Neural progenitor cell (in vitro differentiated cells): ENCODE measurements at regions not wholly inside any gene's neighbourhood (a gene's known extent, or its start where the extent isn't known, plus 50 kb on each side); places are given as distances from the start of the nearest gene placed in this dataset.
A peak's percentile ranks its signal among the peaks of the same experiment; 100 is the strongest.

Experiments used
- DNase-seq: peaks from one replicate; pipeline ENCODE4 v3.0.0-alpha.2; 2016; ENCODE audit warnings: low spot score
- H2AFZ ChIP-seq: fragments of 200-600 bp; sonication (generic); replicated peaks from 2 replicates; pipeline ENCODE4 v1.6.1; 2016; ENCODE audit warnings: antibody characterized with exemption
- H3F3A ChIP-seq: fragments of 200-600 bp; sonication (generic); 2 replicates; pipeline ENCODE4 v1.6.1; 2016; ENCODE audit warnings: antibody characterized with exemption, low read depth
- H3K27ac ChIP-seq: fragments of 200-600 bp; sonication (generic); 2 replicates; pipeline ENCODE4 v1.5.1; 2016; ENCODE audit warnings: mild to moderate bottlenecking
- H3K27me3 ChIP-seq: fragments of 200-600 bp; sonication (generic); 2 replicates; pipeline ENCODE4 v1.6.1; 2016; ENCODE audit warnings: mild to moderate bottlenecking, moderate library complexity
- H3K36me3 ChIP-seq: fragments of 200-600 bp; sonication (generic); 2 replicates; pipeline ENCODE4 v1.5.1; 2016
- H3K4me1 ChIP-seq: fragments of 200-600 bp; sonication (generic); 2 replicates; pipeline ENCODE4 v1.6.1; 2016; ENCODE audit warnings: mixed run types
- H3K4me2 ChIP-seq: fragments of 200-600 bp; sonication (generic); 2 replicates; pipeline ENCODE4 v1.6.1; 2016
- H3K4me3 ChIP-seq: fragments of 200-600 bp; sonication (generic); 2 replicates; pipeline ENCODE4 v1.5.1; 2016
- H3K79me2 ChIP-seq: fragments of 200-600 bp; sonication (generic); 2 replicates; pipeline ENCODE4 v1.6.1; 2016; ENCODE audit warnings: low read depth
- H3K9ac ChIP-seq: fragments of 200-600 bp; sonication (generic); 2 replicates; pipeline ENCODE4 v1.6.1; 2016
- H3K9me3 ChIP-seq: fragments of 200-600 bp; sonication (generic); 2 replicates; pipeline ENCODE4 v1.5.1; 2016; ENCODE audit warnings: low read depth
- H4K20me1 ChIP-seq: fragments of 200-600 bp; sonication (generic); 2 replicates; pipeline ENCODE4 v1.6.1; 2016; ENCODE audit warnings: low read depth
- H3K27ac Mint-ChIP-seq: 3 replicates; pipeline ENCODE4 v1.8.0; 2021; ENCODE audit warnings: mixed read lengths
- H3K27me3 Mint-ChIP-seq: 2 replicates; pipeline ENCODE4 v1.8.0; 2022; ENCODE audit warnings: low read depth, mild to moderate bottlenecking, inconsistent platforms, moderate library complexity, mixed read lengths; ENCODE audit not compliant: insufficient read depth
- H3K36me3 Mint-ChIP-seq: 3 replicates; pipeline ENCODE4 v1.8.0; 2021; ENCODE audit warnings: mixed read lengths
- H3K4me1 Mint-ChIP-seq: 3 replicates; pipeline ENCODE4 v1.8.0; 2021; ENCODE audit warnings: mixed read lengths
- H3K4me3 Mint-ChIP-seq: 3 replicates; pipeline ENCODE4 v1.8.0; 2021; ENCODE audit warnings: mild to moderate bottlenecking, moderate library complexity, mixed read lengths
- H3K9me3 Mint-ChIP-seq: 3 replicates; pipeline ENCODE4 v1.8.0; 2020; ENCODE audit warnings: mixed read lengths
- EZH2 ChIP-seq: fragments of 200-600 bp; sonication (generic); IDR thresholded peaks from 2 replicates; pipeline ENCODE4 v1.6.1; 2017; ENCODE audit warnings: antibody characterized with exemption, mild to moderate bottlenecking, moderate library complexity
- EZH2phosphoT487 ChIP-seq: fragments of 200-600 bp; sonication (generic); IDR thresholded peaks from 2 replicates; pipeline ENCODE4 v1.6.1; 2017; ENCODE audit warnings: antibody characterized with exemption
- TF ChIP-seq, protein P1 (sequence below): fragments of 200-600 bp; sonication (generic); IDR thresholded peaks from 2 replicates; pipeline ENCODE4 v1.5.1; 2017; ENCODE audit warnings: antibody characterized with exemption, mild to moderate bottlenecking

DNA sequence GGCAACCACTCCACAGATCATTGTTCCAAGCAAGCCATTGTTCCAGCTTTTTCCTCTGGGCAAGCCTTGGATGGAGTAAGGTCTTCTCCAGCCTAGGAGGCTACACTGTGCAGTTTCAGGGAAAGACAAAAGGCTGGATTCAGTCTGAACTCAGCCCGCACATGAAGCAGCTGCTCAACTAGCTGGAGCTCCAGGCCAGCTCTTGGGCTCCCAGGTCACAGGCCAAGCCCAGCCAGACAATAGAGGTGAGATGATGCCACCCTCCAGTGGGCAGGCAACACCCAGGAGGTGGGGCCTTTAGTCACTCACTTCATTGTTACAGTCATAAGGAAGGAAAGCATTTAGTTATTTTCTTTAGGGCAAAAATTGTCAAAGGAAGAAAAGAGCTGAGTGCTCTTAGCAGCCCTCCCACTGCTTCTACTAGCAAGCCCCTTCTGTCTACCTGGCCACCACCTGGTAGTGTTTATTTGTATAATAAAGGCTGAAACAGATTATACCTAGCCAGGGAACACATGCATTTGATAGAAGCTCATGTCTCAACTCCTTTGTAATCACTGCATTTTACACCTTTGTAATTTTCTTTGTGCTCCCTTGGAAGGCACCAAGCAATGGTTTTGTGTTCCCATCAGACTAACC is 253.4 kb downstream of the WDR11 start:
- H3K4me1 ChIP-seq, result peaks cover 12% of the 10 kb centered on the region
- no peak overlapping the region for H3K27ac ChIP-seq
- no peak overlapping the region for H3K9ac ChIP-seq
- Mint-ChIP-seq H3K4me1 (peaks cover 16% of the 10 kb centered on the region), H3K36me3 (no peaks in the 10 kb centered on the region), H3K27ac (no peak overlapping the region), H3K4me3 (no peak overlapping the region), H3K9me3 (peaks cover 10% of the 10 kb centered on the region), H3K27me3 (peaks cover 2% of the 10 kb centered on the region)
- DNase-seq, result peak; percentile 9
- no peaks in the 10 kb centered on the region for H3K9me3 ChIP-seq
- no peaks in the 10 kb centered on the region for H3K27me3 ChIP-seq
- no peaks in the 10 kb centered on the region for H4K20me1 ChIP-seq
- H3K4me3 ChIP-seq, result no peak overlapping the region
- no peak overlapping the region for H2AFZ ChIP-seq
- no peak for TF ChIP-seq EZH2
- TF ChIP-seq, protein P1, sequence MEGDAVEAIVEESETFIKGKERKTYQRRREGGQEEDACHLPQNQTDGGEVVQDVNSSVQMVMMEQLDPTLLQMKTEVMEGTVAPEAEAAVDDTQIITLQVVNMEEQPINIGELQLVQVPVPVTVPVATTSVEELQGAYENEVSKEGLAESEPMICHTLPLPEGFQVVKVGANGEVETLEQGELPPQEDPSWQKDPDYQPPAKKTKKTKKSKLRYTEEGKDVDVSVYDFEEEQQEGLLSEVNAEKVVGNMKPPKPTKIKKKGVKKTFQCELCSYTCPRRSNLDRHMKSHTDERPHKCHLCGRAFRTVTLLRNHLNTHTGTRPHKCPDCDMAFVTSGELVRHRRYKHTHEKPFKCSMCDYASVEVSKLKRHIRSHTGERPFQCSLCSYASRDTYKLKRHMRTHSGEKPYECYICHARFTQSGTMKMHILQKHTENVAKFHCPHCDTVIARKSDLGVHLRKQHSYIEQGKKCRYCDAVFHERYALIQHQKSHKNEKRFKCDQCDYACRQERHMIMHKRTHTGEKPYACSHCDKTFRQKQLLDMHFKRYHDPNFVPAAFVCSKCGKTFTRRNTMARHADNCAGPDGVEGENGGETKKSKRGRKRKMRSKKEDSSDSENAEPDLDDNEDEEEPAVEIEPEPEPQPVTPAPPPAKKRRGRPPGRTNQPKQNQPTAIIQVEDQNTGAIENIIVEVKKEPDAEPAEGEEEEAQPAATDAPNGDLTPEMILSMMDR, result no peak
- TF ChIP-seq EZH2phosphoT487, result no peak
- H3K4me2 ChIP-seq, result no peak overlapping the region
- H3K36me3 ChIP-seq, result no peaks in the 10 kb centered on the region
- H3K79me2 ChIP-seq, result no peaks in the 10 kb centered on the region
- H3F3A ChIP-seq, result no peaks in the 10 kb centered on the region

DNA sequence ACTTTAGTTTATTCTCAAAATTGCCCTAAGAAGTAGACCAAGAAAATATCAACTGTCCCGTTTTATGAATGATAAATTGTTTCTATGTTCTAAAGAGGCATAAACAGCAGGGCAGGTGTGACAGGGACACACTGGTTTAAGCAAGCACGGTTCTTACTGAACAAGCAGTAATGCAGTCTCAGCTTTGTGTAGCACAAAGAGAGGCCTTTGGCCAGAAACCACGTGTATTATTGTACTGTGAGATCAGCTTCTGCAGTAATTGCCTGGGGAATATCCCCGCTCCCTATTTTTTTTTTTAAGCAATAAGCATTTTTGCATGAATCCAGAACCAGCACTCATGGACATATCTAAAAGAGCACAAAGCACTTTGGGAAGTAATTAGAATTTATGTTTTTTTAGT is 255.4 kb downstream of the WDR11 start:
- Histone ChIP-seq H3K9ac (no peak overlapping the region), H3K9me3 (no peaks in the 10 kb centered on the region), H3K4me1 (peaks cover 11% of the 10 kb centered on the region), H2AFZ (no peak overlapping the region), H3K4me3 (no peak overlapping the region), H3K36me3 (no peaks in the 10 kb centered on the region), H3K79me2 (no peaks in the 10 kb centered on the region), H3K27me3 (no peaks in the 10 kb centered on the region), H3K4me2 (no peak overlapping the region), H3F3A (no peaks in the 10 kb centered on the region), H3K27ac (no peak overlapping the region), H4K20me1 (no peaks in the 10 kb centered on the region)
- Mint-ChIP-seq H3K36me3 (no peaks in the 10 kb centered on the region), H3K27me3 (peaks cover 2% of the 10 kb centered on the region), H3K9me3 (no peaks in the 10 kb centered on the region), H3K27ac (no peak overlapping the region), H3K4me3 (no peak overlapping the region), H3K4me1 (peaks cover 10% of the 10 kb centered on the region)
- TF ChIP-seq, protein P1, result no peak
- TF ChIP-seq EZH2 (no peak), EZH2phosphoT487 (no peak)
- DNase-seq, result no peak

DNA sequence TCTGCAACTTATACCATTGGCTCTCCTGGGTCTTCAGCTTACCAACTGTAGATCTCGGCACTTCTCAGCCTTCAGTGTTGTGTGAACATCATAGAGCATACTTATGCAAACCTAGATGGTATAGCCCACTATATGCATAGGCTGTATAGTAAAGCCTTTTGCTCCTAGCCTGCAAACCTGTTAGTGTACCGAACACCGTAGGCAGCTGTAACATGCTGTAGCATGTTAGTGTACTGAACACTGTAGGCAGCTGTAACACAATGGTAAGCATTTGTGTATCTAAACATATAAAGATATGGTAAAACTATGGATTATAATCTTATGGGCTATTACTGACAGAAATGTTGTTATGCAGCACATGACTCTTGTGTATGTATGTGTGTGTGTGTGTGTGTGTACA is 256.9 kb downstream of the WDR11 start:
- Histone ChIP-seq H3K4me3 (no peak overlapping the region), H3K9me3 (no peaks in the 10 kb centered on the region), H2AFZ (no peak overlapping the region), H3K9ac (no peak overlapping the region), H3K36me3 (no peaks in the 10 kb centered on the region), H4K20me1 (no peaks in the 10 kb centered on the region), H3K27me3 (no peaks in the 10 kb centered on the region), H3F3A (no peaks in the 10 kb centered on the region), H3K27ac (no peak overlapping the region), H3K79me2 (no peaks in the 10 kb centered on the region), H3K4me1 (peaks cover 20% of the 10 kb centered on the region), H3K4me2 (no peak overlapping the region)
- TF ChIP-seq, protein P1, result no peak
- TF ChIP-seq EZH2 (no peak), EZH2phosphoT487 (no peak)
- no peaks in the 10 kb centered on the region for H3K9me3 Mint-ChIP-seq
- no peak for DNase-seq
- peaks cover 2% of the 10 kb centered on the region for H3K27me3 Mint-ChIP-seq
- H3K4me1 Mint-ChIP-seq, result peaks cover 18% of the 10 kb centered on the region
- no peak overlapping the region for H3K27ac Mint-ChIP-seq
- no peak overlapping the region for H3K4me3 Mint-ChIP-seq
- H3K36me3 Mint-ChIP-seq, result no peaks in the 10 kb centered on the region
